SU-DHL-6 (cell line): ENCODE measurements at regions not wholly inside any gene's neighbourhood (a gene's known extent, or its start where the extent isn't known, plus 50 kb on each side); places are given as distances from the start of the nearest gene placed in this dataset.

Experiments used
- H2AFZ ChIP-seq: fragments of 200-600 bp; sonication (generic); 2 replicates; pipeline ENCODE4 v1.6.1; 2014; ENCODE audit warnings: low read depth, mild to moderate bottlenecking, moderate library complexity, mixed read lengths, antibody characterized with exemption, low read length; ENCODE audit not compliant: severe bottlenecking
- H3F3A ChIP-seq: fragments of 200-600 bp; shearing (Covaris generic); 2 replicates; pipeline ENCODE4 v1.6.0; 2016; ENCODE audit warnings: antibody characterized with exemption, mild to moderate bottlenecking; ENCODE audit not compliant: insufficient read depth
- H3K27ac ChIP-seq: fragments of 200-600 bp; sonication (generic); 2 replicates; pipeline ENCODE4 v1.5.1; 2016; ENCODE audit warnings: low read depth, mild to moderate bottlenecking, low read length, moderate library complexity, mixed read lengths
- H3K27me3 ChIP-seq: fragments of 200-600 bp; sonication (generic), shearing (Covaris generic); 2 replicates; pipeline ENCODE4 v1.6.0; 2014; ENCODE audit warnings: mild to moderate bottlenecking, low read length
- H3K36me3 ChIP-seq: fragments of 200-600 bp; sonication (generic); 2 replicates; pipeline ENCODE4 v1.6.1; 2014; ENCODE audit warnings: mild to moderate bottlenecking, low read length, mixed read lengths
- H3K4me2 ChIP-seq: fragments of 300-600, 200-600 bp; shearing (Covaris generic), sonication (generic); 2 replicates; pipeline ENCODE4 v1.6.0; 2014; ENCODE audit warnings: low read length, low read depth, mild to moderate bottlenecking; ENCODE audit not compliant: poor library complexity, severe bottlenecking
- H3K4me3 ChIP-seq: fragments of 200-600 bp; sonication (generic); 2 replicates; pipeline ENCODE4 v1.5.1; 2014; ENCODE audit warnings: antibody characterized with exemption, low read length, mild to moderate bottlenecking, mixed read lengths; ENCODE audit not compliant: insufficient read depth, poor library complexity, severe bottlenecking
- H3K79me2 ChIP-seq: fragments of 200-600 bp; sonication (generic); 2 replicates; pipeline ENCODE4 v1.6.1; 2014; ENCODE audit warnings: mild to moderate bottlenecking, low read length, moderate library complexity; ENCODE audit not compliant: insufficient read depth
- H3K9ac ChIP-seq: fragments of 200-600 bp; sonication (generic); 2 replicates; pipeline ENCODE4 v1.7.0; 2014; ENCODE audit warnings: mild to moderate bottlenecking, low read length
- H3K9me2 ChIP-seq: fragments of 200-600 bp; sonication (generic); replicated peaks from 2 replicates; pipeline ENCODE4 v1.6.1; 2014; ENCODE audit warnings: low read length; ENCODE audit not compliant: insufficient read depth
- H3K9me3 ChIP-seq: fragments of 200-600 bp; sonication (generic); 2 replicates; pipeline ENCODE4 v1.6.1; 2014; ENCODE audit warnings: low read length, mixed read lengths; ENCODE audit not compliant: insufficient read depth
- H4K20me1 ChIP-seq: fragments of 200-600 bp; sonication (generic); 2 replicates; pipeline ENCODE4 v1.6.1; 2014; ENCODE audit warnings: low read depth, mild to moderate bottlenecking, antibody characterized with exemption, low read length, moderate library complexity, mixed read lengths
- CTCF ChIP-seq: fragments of 200-600 bp; sonication (generic); IDR thresholded peaks from one replicate; pipeline ENCODE4 v1.5.1; 2017; ENCODE audit warnings: antibody characterized with exemption, mild to moderate bottlenecking, low read length, moderate library complexity; ENCODE audit not compliant: insufficient read depth, poor library complexity, severe bottlenecking
- EZH2phosphoT487 ChIP-seq: fragments of 200-600 bp; sonication (generic), shearing (Covaris generic); conservative IDR thresholded peaks from 2 replicates; pipeline ENCODE4 v1.6.1; 2018; ENCODE audit warnings: mild to moderate bottlenecking, antibody characterized with exemption, low read length, moderate library complexity, mixed read lengths

- no peaks in the 10 kb centered on the region for H3K27me3 ChIP-seq
- H3K79me2 ChIP-seq: no peaks in the 10 kb centered on the region
- H3F3A ChIP-seq: no peaks in the 10 kb centered on the region
These were observed 96.2 kb upstream of the CYYR1 start for GRCh38 chr21:26669215-26669764.

GRCh38 chr21:26659757-26660156, 86.7 kb upstream of the CYYR1 start:
- TF ChIP-seq EZH2phosphoT487 (no peak), CTCF (no peak)
- H3K27me3 ChIP-seq: no peaks in the 10 kb centered on the region
- no peak overlapping the region for H2AFZ ChIP-seq
- no peaks in the 10 kb centered on the region for H3K36me3 ChIP-seq
- no peaks in the 10 kb centered on the region for H3F3A ChIP-seq
- H3K9me2 ChIP-seq: no peaks in the 10 kb centered on the region
- no peaks in the 10 kb centered on the region for H4K20me1 ChIP-seq
- no peak overlapping the region for H3K27ac ChIP-seq
- peaks cover 11% of the 10 kb centered on the region; the same call in 1 of the 2 replicates for H3K9me3 ChIP-seq
- H3K4me2 ChIP-seq: no peak overlapping the region
- no peak overlapping the region for H3K4me3 ChIP-seq
- no peak overlapping the region for H3K9ac ChIP-seq
- H3K79me2 ChIP-seq: no peaks in the 10 kb centered on the region

More at GRCh38 chr21:26669215-26669764, 96.2 kb upstream of the CYYR1 start:
- no peak overlapping the region for H3K4me3 ChIP-seq
- no peaks in the 10 kb centered on the region for H4K20me1 ChIP-seq
- no peak overlapping the region for H3K4me2 ChIP-seq
- no peak overlapping the region for H2AFZ ChIP-seq
- H3K9ac ChIP-seq: no peak overlapping the region
- no peaks in the 10 kb centered on the region for H3K9me2 ChIP-seq
- no peak overlapping the region for H3K27ac ChIP-seq
- TF ChIP-seq EZH2phosphoT487 (no peak), CTCF (no peak)
- H3K36me3 ChIP-seq: no peaks in the 10 kb centered on the region; the same call in 1 of the 2 replicates
- H3K9me3 ChIP-seq: no peaks in the 10 kb centered on the region

- H3K27ac ChIP-seq: no peak overlapping the region
- no peak overlapping the region for H3K4me3 ChIP-seq
- H3F3A ChIP-seq: no peaks in the 10 kb centered on the region
- H4K20me1 ChIP-seq: no peaks in the 10 kb centered on the region
- TF ChIP-seq CTCF (no peak), EZH2phosphoT487 (no peak)
- H3K79me2 ChIP-seq: no peaks in the 10 kb centered on the region
- H2AFZ ChIP-seq: no peak overlapping the region
- H3K9me2 ChIP-seq: no peaks in the 10 kb centered on the region
- no peaks in the 10 kb centered on the region for H3K36me3 ChIP-seq
- H3K9me3 ChIP-seq: peaks cover 11% of the 10 kb centered on the region; the same call in 1 of the 2 replicates
- H3K9ac ChIP-seq: no peak overlapping the region
- no peaks in the 10 kb centered on the region for H3K27me3 ChIP-seq
- H3K4me2 ChIP-seq: no peak overlapping the region
These were observed 86.1 kb upstream of the CYYR1 start for GRCh38 chr21:26659182-26659581.
